Body of pancreas (tissue), 4 donors: ENCODE measurements at regions not wholly inside any gene's neighbourhood (a gene's known extent, or its start where the extent isn't known, plus 50 kb on each side); places are given as distances from the start of the nearest gene placed in this dataset.

ENCODE experiments used
- CTCF ChIP-seq, 7 experiments: fragments of 450-650 bp in 4 of 7; fragments of 200-600 bp in 3 of 7; sonication (generic) in 3 of 7; IDR thresholded peaks; one replicate each; pipeline ENCODE4 v1.5.1; 2016 to 2019; ENCODE audit warnings: antibody characterized with exemption in 7 of 7
- POLR2A ChIP-seq, 3 donors: fragments of 450-650 bp; IDR thresholded peaks; one replicate each; pipeline ENCODE4 v1.6.1; 2016; ENCODE audit warnings: antibody characterized with exemption in 3 of 3, mild to moderate bottlenecking in 2 of 3

- no peak for TF ChIP-seq CTCF (IDR thresholded peaks at IDR 0.05)
- TF ChIP-seq POLR2A (IDR thresholded peaks at IDR 0.05) = no peak
These were observed 1015.7 kb downstream of the TUSC7 start for GRCh38 chr3:117725314-117725713.
